NCI-H2196 (cell line): ENCODE measurements at regions not wholly inside any gene's neighbourhood (a gene's known extent, or its start where the extent isn't known, plus 50 kb on each side); places are given as distances from the start of the nearest gene placed in this dataset.

Experiments
- DNase-seq: peaks from one replicate; lab custom pipeline; 2025; ENCODE audit not compliant: unreplicated experiment; lab: John Stamatoyannopoulos, UW

DNA sequence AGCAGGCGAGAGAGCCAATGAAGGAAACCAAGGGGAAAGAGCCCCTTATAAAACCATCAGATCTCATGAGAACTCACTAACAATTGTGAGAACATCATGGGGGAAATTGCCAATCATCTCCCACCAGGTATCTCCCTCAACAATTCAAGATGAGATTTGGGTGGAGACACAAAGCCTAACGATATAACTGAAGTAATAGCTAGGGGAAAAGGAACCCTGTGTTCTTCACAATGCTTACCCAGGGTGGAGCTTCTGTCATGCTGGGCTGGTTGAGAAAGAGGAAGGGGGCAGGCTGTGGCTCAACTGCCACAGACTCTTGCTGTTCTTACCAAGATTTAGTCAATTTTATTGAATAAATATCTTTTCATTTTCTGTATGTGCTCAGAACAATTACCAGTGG lies 392.1 kb upstream of the HS6ST1 start:
- DNase-seq = no peak

DNA sequence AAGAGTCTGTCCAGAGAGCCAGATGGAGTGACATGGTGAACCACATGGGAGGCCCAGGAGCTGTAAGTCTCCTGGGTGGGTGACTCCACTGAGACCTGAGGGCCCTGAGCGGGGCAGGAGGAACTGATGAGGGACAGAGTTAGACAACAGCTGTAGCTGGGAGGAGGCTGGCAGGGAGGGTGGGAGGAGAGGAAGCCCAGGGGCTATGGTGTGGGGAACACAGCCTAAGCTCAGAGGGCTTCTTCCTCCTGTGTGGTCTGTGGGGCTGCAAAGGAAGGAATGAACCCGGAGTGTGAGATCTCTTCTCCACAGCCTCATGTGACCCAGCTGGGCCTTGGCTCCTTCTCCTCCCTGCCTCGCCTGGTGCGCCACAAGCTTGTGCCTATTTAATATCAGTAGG lies 395.6 kb upstream of the HS6ST1 start:
- no peak for DNase-seq

DNA sequence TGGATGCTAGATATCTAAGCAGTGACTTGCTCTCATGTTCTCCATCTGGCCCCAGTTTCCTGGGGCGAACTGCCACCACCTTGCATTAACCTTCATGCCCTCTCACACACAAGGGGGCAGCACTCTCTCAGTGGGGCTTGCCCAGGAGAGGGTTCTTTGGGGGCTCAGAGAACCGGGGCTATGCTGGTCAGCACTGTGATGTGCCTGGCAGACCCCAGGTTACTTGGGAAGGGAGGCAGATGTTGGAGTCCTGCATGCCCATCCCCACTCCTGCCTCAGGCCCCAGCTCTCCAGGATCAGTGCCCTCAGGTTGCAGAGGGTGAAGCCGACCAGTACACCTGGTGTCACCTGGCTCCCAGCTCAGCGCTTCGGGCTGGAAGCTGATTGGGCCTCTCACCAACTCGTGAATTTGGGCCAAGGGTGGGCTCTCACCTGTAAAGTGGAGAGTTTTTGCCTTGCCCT lies 396.2 kb upstream of the HS6ST1 start:
- DNase-seq = no peak

DNA sequence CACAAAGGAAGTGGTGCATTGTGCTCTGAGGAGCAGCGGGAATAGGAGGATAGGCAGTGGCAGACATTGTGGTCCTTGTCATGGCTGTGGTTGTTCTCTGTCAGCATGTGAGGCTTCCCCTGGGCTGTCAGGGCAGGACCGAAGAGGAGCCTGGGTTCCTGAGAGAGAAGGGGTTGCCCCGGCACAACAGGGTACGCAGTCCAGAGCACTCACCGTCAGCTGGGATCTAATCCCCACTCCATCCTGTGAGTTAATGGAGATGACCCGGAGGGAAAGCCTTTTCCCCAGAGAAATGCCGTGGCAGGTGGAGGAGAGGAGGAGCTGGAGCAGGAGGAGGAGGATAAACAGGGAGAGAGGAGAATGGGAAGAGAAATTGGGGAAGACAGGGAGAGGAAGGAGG lies 396.7 kb upstream of the HS6ST1 start:
- DNase-seq = no peak

DNA sequence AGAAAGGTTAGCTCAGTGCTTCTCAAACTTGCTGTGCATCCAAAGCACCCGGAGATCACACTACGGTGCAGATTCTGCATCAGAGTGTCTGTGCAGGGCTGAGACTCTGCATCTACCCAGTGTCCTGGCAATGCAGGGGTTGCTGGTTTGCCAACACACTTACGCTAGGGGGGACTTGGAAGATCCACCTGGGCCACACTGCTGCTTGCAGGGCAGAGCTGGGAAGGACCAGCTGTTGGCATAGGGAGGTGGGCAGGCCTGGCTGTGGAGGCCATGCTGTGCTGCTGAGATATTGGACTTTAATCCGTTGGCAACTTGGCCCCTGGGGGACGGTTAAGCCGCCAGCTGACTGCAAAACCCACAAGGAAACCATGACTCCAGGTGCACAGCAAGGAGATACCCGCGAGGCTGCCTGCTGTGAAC lies 397.6 kb upstream of the HS6ST1 start:
- no peak for DNase-seq

DNA sequence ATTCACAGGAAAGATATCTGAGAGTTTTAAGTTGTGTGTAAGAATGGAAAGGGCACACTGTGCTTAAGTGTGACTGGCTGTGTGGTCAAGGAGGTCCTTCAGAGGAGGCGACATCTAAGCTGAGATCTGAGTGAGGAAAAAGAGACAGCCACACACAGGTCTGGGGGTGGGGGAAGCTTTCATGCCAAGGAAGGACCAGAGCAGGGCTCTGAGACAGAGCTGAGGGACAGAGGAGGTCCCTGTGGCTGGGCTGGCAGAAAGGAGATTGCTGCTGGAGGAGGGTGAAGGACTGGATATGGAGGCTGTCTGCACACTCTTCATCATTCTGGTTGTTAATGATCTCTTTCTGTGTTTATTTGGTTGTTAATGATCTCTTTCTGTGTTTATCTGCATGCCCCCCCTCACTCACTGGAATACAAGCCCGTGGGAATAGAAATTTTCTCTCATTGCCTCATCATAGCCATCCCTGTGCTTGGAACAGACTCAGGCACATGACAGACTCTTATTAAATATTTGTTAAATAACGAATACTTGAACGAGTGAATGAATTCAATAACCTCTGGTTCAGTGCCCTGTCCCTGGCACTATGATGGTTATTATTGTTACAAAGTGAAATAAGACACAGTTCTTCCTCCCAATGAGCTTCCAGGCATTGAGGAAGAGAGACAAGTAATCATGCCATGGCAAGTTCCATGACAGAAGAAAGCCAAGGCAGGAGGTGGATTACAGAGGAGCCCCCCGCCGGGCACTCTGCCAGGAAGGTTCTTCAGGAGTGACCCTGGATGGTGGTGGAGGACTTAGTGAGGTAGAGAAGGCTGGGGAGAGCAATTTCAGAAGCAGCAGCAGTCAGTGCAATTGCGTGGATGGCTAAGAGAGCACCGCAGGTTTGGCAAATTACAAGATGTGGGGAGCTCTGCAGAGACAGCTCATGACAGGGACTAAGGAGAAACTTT lies 399.4 kb upstream of the HS6ST1 start:
- DNase-seq = no peak

DNA sequence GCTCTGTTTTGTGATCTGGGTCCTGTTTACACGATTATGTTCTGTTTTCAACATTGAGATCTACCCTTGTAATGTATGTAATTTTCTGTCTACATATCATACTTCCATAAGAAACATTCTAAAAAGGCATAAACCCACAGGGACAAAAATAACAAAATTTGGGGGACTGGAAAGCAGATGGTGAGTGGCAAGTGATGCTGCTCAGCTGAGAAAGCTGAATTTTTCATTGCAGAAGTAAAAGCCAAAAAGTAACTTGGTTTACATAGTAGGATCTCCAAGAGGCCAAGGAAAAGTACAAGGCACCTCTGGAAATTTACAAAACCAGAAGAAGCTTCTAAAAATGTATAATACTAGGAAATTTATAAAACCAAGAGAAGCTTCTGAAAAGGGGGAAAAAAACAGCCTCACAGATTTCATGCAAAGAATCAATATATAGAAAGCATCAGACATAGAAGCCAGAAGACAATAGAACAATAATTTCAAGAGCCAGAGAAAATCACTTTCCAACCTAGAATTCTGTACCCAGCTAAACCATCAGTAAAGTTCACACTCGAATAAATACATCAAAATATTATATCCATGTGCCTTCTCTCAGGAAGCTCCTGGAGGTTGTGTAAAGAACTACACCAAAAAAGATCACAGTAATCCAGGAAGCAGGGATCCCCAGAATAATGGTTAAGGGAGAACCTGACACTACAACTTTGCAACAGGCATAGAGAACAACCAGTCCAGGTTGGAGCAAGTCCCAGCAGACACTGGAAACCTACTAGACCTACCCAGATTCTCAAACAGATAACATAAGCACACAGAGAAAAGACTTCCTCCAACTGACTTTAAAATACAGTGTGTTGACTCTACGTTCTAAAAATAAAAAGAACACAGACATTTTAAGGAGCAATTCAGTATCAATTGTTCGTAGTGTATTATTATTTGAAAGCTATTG lies 401.7 kb upstream of the HS6ST1 start:
- DNase-seq = no peak

DNA sequence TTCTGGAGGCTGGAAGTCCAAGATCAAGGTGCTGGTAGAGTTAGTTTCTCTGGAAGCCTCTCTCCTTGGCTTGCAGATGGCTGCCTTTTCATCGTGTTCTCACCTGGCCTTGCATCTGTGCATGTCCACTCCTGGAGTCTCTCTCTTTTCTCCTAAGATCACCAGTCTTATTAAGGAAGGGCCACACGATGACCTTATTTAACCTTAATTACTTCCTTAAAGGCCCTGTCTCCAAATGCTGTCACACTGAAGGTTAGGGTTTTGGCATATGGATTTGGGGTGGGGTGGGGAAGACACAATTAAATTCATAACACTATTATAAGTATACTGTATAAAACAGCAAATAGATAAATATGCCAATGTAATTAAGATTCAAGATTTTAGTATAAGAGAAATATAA lies 402.4 kb upstream of the HS6ST1 start:
- no peak for DNase-seq

DNA sequence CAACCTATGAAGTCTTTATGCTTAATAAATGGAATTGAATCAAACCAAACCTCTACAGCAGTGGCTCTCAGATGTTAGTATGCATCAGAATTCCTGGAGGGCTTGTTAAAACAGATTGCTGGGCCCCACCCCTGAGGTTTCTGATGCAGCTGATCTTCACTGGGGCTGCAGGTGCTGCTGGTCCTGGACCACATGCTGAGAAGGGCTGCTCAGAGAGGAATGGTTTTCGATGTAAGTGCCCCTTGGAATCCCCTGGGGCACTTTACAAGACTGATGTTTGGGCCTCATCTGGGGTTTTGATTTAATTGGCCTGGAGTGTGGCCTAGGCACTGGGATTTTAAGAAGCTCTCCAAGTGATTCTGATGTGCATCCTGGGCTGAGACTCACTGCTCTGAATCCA lies 403.8 kb upstream of the HS6ST1 start:
- DNase-seq = no peak

DNA sequence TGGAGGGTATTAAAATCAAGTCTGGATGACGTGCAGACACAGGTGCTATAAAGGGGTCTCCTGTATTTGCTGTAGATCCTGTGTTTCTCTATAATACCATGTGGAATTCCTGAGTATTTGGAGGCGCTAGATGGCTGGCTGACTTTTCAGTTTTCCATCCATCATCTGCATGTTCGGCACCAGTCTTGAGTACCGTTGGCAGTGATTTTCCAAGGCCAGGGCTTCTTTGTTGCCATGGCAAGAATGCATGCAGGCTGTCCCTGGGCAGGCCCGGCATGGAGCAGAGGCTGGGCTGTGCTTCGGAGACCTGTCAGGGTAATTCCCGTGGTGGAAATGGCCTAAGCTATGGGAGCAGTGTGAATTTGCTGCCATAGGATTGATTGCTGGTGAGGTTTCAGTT lies 405.9 kb upstream of the HS6ST1 start:
- DNase-seq = no peak

DNA sequence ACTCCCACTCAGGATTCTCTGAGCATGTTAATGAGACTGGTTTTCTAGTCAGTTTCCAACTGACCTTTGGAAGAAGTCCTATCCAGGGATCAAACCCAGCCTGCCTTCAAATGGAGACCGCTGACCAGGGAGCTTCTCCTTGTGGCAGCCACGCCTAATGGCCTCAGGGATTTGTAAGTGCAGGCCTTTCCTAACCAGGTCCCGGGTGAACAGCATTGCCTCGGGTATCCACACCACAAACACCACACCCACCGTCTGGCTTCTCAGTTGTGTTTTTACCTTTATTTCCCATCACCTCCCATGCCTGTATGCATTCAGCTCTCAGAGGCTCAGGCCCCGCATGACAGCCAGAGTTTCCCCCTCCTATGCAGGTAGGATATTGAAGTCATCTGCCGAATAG lies 406.3 kb upstream of the HS6ST1 start:
- no peak for DNase-seq

DNA sequence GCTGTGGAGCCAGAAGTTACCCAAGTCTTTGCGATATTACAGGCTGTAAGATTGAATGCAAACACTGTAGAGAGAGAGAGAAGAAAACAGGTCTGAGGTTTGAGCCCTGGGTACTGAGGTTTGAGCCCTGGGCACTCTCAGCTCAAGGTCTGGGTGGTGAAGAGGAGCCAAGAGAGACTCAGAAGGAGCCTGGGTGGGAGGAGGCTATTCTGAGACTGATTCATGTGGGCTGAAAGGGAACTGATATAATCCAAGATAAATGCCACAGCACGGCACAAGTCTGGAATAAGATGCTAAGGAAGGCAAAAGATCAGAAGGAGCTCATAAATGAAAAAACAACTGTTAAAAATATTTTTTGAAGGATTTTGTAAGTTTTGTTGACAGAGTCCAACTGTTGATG lies 407.6 kb upstream of the HS6ST1 start:
- no peak for DNase-seq

DNA sequence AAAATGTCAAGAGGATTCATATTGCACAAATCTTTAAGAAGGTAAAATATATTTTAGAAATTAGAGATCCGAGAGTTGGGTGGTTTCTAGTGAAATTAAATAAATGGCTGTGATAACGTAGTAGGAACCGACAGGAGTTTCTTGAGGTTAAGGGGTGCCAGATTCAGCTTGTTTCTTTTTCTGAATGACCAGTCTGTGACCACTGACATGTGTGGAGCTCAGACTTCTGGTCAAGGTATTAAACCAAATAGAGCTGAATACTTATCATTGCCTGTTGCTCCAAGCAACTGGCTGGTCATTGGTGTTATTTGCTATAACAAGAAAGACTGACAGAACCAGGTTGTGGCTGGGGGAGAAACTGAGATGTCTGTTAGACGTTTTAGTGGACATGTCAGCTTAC lies 408.2 kb upstream of the HS6ST1 start:
- no peak for DNase-seq

DNA sequence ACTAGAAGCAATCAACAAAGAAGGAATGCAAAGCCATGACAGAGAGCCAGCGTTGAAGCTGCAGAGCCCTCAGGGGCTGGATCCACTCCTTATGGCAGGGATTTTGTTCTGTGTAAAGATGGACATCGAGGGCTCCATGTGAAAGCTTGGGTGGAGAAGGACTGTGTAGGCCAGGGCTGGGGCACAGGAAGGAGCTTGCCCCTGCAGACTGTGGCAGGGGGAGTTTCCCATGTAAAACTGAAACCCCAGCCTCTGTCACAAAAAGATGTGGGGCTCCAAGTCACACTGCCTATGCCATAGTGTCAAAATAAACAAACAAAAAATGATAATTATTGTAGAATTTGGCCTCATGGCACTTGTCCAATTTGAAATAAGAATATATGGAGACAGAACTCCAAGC lies 408.7 kb upstream of the HS6ST1 start:
- no peak for DNase-seq

DNA sequence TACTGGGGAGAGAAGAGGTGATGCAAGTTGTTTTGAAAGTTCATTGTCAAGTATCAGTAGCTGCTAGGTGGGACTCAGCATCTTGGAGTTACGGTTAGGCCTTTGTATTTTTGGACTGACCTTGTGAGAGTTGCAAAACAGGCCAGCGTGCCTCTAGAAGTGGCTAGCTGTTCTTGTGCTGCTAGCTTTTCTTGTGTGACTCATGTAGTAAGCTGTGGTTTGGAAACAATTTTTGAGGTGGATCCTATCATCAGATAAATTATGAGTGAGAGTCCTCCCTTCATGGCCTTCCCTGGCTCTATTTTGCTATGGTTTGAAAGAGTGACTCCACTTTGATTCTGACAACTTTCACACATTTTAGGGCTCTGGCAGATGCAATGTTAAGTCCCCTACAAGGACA lies 409.2 kb upstream of the HS6ST1 start:
- no peak for DNase-seq

DNA sequence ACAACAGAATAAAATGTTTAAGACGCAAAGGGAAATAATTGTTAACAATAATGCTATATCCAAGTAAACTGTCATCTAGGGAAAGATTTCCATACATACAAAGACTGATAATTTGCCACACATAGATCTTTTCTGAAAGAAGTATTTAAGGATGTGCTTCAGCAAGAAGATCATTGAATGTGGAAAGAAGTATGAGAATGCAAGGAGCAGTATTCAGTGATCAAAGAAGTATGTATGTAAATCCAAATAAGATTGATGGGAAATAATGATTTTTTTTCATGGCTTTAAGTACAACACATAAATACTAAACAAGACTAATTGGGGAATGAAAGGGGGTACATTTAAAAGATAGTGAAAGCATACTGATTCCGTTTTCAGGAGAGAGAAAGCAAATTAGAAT lies 410.4 kb upstream of the HS6ST1 start:
- DNase-seq = no peak

DNA sequence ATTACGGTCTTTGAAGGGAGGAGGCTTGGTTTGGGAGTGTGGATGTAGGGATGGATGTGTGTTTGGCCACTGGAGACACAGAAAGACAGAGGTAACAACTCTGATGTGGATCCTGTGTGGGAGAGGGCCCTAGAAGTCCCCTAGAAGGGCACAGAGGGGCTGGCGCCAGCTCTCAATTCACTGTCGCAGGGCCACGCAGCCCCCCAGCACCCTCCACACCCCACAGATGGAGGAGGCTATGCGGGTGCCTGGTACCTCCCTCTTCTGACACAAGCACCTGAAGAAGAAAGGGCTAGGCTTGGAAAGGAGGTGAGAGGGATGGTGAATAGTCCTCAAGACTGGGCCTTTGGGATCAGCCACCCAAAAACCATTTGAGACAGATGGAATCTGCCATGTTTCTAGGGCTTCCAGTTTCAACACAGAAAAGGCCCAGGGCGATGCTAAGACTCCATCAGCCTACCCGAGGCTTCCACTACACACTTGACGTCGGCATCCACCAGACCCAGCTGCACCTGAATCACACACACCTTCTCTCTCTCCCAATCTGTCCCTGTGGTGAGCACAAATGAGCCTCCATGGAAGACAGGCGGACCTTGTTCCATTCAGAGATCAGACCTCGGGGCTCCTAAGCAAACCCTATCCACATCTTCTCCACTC lies 413.5 kb upstream of the HS6ST1 start:
- DNase-seq = no peak

DNA sequence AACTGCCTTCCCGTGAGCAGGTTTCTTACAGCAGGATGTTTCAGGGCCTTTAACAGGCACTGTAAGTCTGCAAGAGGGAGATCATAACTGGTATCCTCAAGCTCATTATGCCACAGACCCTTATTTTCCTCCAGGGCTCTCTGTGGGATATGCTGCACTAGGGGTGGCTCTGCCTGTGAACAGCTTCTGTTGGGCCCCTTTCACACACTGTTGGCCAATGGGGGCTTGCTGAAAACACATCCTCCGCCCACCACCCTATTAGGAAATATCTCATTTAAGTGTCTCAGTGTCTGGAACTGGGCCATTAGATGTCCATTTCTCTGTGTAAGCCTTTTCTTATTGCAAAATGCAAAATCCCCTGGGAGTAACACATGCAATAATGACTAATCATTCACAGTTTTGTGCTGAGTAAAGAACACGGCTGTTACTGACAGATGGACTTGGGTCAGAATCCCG lies 414.3 kb upstream of the HS6ST1 start:
- no peak for DNase-seq

DNA sequence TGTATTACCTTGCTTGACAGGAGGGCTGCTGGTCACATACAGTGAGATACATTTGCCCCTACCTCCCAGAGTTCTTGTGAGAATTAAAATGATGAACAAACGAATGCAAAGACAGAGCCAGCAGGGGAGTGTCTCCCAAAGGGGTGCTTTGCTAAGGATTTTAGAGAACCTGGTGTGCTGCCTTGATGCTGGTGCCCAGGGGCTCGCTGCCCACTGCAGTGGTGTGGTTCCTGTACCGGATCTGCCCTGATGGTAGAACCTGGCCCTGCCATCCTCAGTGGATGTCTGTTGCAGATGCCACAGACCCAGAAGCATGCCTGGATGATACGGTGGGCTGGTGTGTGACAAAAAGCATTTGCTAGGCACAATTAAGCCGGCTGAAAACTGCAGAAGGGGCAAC lies 414.8 kb upstream of the HS6ST1 start:
- DNase-seq = no peak

DNA sequence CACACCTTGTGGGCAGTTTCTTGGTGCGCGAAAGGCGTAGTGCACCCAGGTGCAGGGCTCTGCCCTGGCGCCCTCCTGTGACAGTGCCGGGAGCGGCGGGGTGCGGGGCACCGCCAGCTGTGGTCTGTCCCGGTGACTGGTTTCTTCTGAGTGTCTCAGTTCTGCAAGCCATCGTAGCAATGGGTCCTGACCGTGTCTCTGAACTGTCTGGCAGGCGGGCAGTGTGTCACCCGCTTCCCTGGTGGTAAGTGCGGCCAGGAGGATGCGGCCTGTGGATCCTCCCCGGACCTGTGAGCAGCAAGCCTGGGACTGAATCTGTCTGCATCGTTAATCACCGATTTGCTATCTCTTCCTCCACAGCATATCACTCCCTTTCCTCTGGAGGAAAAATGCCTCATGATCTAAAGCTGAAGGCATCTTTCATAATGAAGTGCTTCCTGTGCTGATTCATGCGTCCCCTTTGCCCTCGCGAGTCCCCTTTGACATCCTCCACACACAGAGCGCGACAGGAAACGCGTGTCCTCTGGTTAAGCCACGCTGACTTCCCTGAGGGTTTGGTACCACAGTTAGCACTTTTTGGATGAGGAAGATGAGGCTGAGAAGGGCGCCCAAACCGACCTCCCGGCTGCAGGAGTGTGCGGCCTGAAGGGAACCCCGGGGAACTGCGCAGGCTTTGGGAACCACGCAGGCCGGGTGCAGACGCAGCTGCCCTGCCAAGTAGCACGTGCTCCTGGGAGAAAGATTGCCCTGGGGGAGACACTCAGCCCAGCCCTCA lies 416.0 kb upstream of the HS6ST1 start:
- DNase-seq = no peak
